OCI-LY7 (cell line): ENCODE measurements at regions not wholly inside any gene's neighbourhood (a gene's known extent, or its start where the extent isn't known, plus 50 kb on each side); places are given as distances from the start of the nearest gene placed in this dataset.

Source experiments
- CTCF ChIP-seq: fragments of 200-600 bp; sonication (generic); conservative IDR thresholded peaks from 2 replicates; pipeline ENCODE4 v1.5.1; 2014; ENCODE audit warnings: mild to moderate bottlenecking, antibody characterized with exemption, low read length, moderate library complexity, mixed read lengths
- EZH2phosphoT487 ChIP-seq: fragments of 200-600 bp; sonication (generic); IDR thresholded peaks from 2 replicates; pipeline ENCODE4 v1.6.1; 2018; ENCODE audit warnings: low read depth, borderline replicate concordance, mild to moderate bottlenecking, mixed run types, antibody characterized with exemption, low read length, moderate library complexity, mixed read lengths

- TF ChIP-seq EZH2phosphoT487 (no peak), CTCF (no peak)
Observed at GRCh38 chr6:23367311-23367710, 758.7 kb upstream of the NRSN1 start.
